HFFc6 (cell line): ENCODE measurements at regions not wholly inside any gene's neighbourhood (a gene's known extent, or its start where the extent isn't known, plus 50 kb on each side); places are given as distances from the start of the nearest gene placed in this dataset.

Experiments used
- DNase-seq: peaks from one replicate; pipeline ENCODE4 v3.0.0-alpha.2; 2018
- H3K27ac Mint-ChIP-seq: 2 replicates; pipeline ENCODE4 v1.8.0; 2020; ENCODE audit warnings: mild to moderate bottlenecking, mixed read lengths
- H3K27me3 Mint-ChIP-seq: 2 replicates; pipeline ENCODE4 v1.8.0; 2021; ENCODE audit warnings: mild to moderate bottlenecking, moderate library complexity, mixed read lengths; ENCODE audit not compliant: insufficient read depth
- H3K36me3 Mint-ChIP-seq: 2 replicates; pipeline ENCODE4 v1.8.0; 2021; ENCODE audit warnings: low read depth, mixed read lengths
- H3K4me1 Mint-ChIP-seq: 2 replicates; pipeline ENCODE4 v1.8.0; 2020; ENCODE audit warnings: low read depth, mixed read lengths
- H3K4me3 Mint-ChIP-seq: 2 replicates; pipeline ENCODE4 v1.8.0; 2020; ENCODE audit warnings: mild to moderate bottlenecking, moderate library complexity, mixed read lengths
- H3K9me3 Mint-ChIP-seq: 2 replicates; pipeline ENCODE4 v1.8.0; 2020; ENCODE audit warnings: mild to moderate bottlenecking, mixed read lengths
- TF ChIP-seq, protein P1 (sequence below): fragments of 200-600 bp; sonication (generic); IDR thresholded peaks from 2 replicates; pipeline ENCODE4 v1.5.0; 2021; ENCODE audit warnings: antibody characterized with exemption, mild to moderate bottlenecking

DNA sequence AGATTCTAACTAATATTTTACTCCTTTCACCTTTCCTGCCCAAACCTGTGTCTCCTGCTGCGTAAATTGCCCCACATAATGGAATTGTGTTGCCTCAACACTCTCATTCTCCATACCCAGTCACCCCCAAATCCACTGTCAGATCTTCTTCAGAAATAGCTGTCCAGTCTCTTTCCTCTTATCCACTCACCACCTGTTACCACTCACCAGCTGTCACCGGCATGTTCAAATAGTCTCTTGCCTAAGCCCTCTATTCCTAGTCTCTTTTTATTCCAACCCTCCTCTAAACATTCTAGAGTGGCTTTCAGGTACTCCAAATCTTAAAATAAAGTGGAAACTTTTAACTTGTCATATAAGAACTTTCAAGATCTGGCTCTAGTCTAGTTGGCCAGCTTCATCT, 262.0 kb upstream of the FBXL7 start:
- H3K9me3 Mint-ChIP-seq: peaks cover 28% of the 10 kb centered on the region
- H3K27ac Mint-ChIP-seq: no peak overlapping the region
- no peaks in the 10 kb centered on the region for H3K4me1 Mint-ChIP-seq
- no peak for DNase-seq
- TF ChIP-seq, protein P1, sequence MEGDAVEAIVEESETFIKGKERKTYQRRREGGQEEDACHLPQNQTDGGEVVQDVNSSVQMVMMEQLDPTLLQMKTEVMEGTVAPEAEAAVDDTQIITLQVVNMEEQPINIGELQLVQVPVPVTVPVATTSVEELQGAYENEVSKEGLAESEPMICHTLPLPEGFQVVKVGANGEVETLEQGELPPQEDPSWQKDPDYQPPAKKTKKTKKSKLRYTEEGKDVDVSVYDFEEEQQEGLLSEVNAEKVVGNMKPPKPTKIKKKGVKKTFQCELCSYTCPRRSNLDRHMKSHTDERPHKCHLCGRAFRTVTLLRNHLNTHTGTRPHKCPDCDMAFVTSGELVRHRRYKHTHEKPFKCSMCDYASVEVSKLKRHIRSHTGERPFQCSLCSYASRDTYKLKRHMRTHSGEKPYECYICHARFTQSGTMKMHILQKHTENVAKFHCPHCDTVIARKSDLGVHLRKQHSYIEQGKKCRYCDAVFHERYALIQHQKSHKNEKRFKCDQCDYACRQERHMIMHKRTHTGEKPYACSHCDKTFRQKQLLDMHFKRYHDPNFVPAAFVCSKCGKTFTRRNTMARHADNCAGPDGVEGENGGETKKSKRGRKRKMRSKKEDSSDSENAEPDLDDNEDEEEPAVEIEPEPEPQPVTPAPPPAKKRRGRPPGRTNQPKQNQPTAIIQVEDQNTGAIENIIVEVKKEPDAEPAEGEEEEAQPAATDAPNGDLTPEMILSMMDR: no peak
- H3K4me3 Mint-ChIP-seq: no peak overlapping the region
- H3K36me3 Mint-ChIP-seq: no peaks in the 10 kb centered on the region
- no peaks in the 10 kb centered on the region for H3K27me3 Mint-ChIP-seq

DNA sequence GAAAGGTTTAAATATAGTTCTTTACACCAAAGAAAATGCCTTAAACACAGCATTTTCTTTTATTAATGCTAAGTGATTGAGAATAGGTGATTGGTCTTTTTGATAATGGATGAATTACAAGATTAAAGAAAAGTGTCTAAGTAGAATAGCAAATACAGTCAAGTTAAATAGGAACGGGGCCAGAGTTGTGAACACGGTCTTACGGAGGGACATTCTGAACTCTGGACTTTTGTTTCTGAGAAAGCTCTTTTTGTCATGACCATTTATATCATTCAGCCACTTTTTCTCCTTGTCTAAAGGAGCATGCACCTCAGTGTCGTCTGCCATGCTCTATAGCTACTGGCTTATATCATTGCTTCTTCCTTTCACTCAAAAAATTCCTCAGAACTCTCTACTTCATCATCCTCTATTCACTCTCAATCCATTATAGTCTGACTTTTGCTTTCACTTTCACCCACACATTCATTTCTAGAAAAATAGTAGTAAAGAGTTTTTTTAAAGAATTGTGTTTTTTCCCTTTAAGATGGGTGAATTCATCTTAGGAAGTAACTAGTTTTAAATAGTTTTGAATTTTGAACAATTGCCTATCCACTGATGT, 263.0 kb upstream of the FBXL7 start:
- Mint-ChIP-seq H3K9me3 (peaks cover 28% of the 10 kb centered on the region), H3K27me3 (no peaks in the 10 kb centered on the region), H3K4me3 (peak overlapping the region; percentile 9; the same call in 1 of the 2 replicates), H3K27ac (no peak overlapping the region), H3K4me1 (no peaks in the 10 kb centered on the region), H3K36me3 (no peaks in the 10 kb centered on the region)
- DNase-seq: no peak
- TF ChIP-seq, protein P1: no peak

GRCh38 chr5:15234911-15235310, 265.1 kb upstream of the FBXL7 start:
- H3K9me3 Mint-ChIP-seq: peaks cover 16% of the 10 kb centered on the region

DNA sequence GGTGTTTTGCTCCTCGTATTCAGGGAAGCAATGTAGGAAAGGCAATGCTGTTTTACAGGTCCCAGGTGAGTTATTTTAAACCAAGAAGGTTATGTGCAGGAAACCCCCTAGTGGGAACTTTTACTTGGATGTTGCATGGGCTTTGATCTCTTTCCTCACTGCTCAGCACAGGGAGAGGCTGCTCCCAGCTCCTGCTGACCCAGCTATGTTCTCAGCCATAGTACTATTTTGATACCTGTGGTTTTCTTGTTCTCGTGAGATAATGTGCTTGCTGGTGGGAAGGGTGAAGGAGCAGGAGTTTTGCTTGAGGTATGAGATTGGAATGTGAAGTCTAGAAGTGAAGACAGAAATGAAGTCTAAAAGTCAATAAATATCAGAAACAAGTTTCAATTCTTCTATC, 265.6 kb upstream of the FBXL7 start:
- no peak overlapping the region for H3K27ac Mint-ChIP-seq
- H3K27me3 Mint-ChIP-seq: no peaks in the 10 kb centered on the region
- TF ChIP-seq, protein P1: no peak
- no peak for DNase-seq
- H3K4me1 Mint-ChIP-seq: no peaks in the 10 kb centered on the region
- H3K36me3 Mint-ChIP-seq: no peaks in the 10 kb centered on the region
- peaks cover 10% of the 10 kb centered on the region for H3K9me3 Mint-ChIP-seq
- no peak overlapping the region for H3K4me3 Mint-ChIP-seq

More at GRCh38 chr5:15234911-15235310, 265.1 kb upstream of the FBXL7 start:
- DNase-seq: no peak
- Mint-ChIP-seq H3K4me3 (no peak overlapping the region), H3K27me3 (no peaks in the 10 kb centered on the region), H3K27ac (no peak overlapping the region), H3K36me3 (no peaks in the 10 kb centered on the region), H3K4me1 (no peaks in the 10 kb centered on the region)
- TF ChIP-seq, protein P1: no peak

DNA sequence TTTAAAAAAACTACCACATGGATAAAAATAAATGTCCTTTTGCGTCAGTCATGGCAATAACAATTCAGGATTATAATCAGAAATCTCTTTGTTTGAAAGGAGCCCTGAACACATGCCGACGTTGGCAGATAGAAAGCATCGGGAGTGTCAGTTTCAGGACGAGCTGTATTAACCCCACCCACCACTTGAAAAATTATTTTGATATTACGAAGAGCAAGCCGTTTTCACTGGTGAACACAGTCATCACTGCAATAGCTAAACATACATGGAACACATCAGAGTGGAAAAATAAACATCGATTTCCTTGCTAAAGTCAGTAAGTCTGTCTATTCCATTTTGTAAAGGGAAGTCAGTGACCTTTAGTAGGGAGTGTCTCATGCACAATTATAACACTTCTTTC, 266.4 kb upstream of the FBXL7 start:
- no peak overlapping the region for H3K27ac Mint-ChIP-seq
- TF ChIP-seq, protein P1: no peak
- peaks cover 9% of the 10 kb centered on the region; the same call in 1 of the 2 replicates for H3K9me3 Mint-ChIP-seq
- H3K4me3 Mint-ChIP-seq: no peak overlapping the region
- DNase-seq: no peak
- no peaks in the 10 kb centered on the region for H3K36me3 Mint-ChIP-seq
- H3K4me1 Mint-ChIP-seq: no peaks in the 10 kb centered on the region
- H3K27me3 Mint-ChIP-seq: no peaks in the 10 kb centered on the region
